Neural progenitor cell (in vitro differentiated cells): ENCODE measurements at regions not wholly inside any gene's neighbourhood (a gene's known extent, or its start where the extent isn't known, plus 50 kb on each side); places are given as distances from the start of the nearest gene placed in this dataset.

Experiments used
- DNase-seq: peaks from one replicate; pipeline ENCODE4 v3.0.0-alpha.2; 2016; ENCODE audit warnings: low spot score
- H2AFZ ChIP-seq: fragments of 200-600 bp; sonication (generic); replicated peaks from 2 replicates; pipeline ENCODE4 v1.6.1; 2016; ENCODE audit warnings: antibody characterized with exemption
- H3F3A ChIP-seq: fragments of 200-600 bp; sonication (generic); 2 replicates; pipeline ENCODE4 v1.6.1; 2016; ENCODE audit warnings: antibody characterized with exemption, low read depth
- H3K27ac ChIP-seq: fragments of 200-600 bp; sonication (generic); 2 replicates; pipeline ENCODE4 v1.5.1; 2016; ENCODE audit warnings: mild to moderate bottlenecking
- H3K27me3 ChIP-seq: fragments of 200-600 bp; sonication (generic); 2 replicates; pipeline ENCODE4 v1.6.1; 2016; ENCODE audit warnings: mild to moderate bottlenecking, moderate library complexity
- H3K36me3 ChIP-seq: fragments of 200-600 bp; sonication (generic); 2 replicates; pipeline ENCODE4 v1.5.1; 2016
- H3K4me1 ChIP-seq: fragments of 200-600 bp; sonication (generic); 2 replicates; pipeline ENCODE4 v1.6.1; 2016; ENCODE audit warnings: mixed run types
- H3K4me2 ChIP-seq: fragments of 200-600 bp; sonication (generic); 2 replicates; pipeline ENCODE4 v1.6.1; 2016
- H3K4me3 ChIP-seq: fragments of 200-600 bp; sonication (generic); 2 replicates; pipeline ENCODE4 v1.5.1; 2016
- H3K79me2 ChIP-seq: fragments of 200-600 bp; sonication (generic); 2 replicates; pipeline ENCODE4 v1.6.1; 2016; ENCODE audit warnings: low read depth
- H3K9ac ChIP-seq: fragments of 200-600 bp; sonication (generic); 2 replicates; pipeline ENCODE4 v1.6.1; 2016
- H3K9me3 ChIP-seq: fragments of 200-600 bp; sonication (generic); 2 replicates; pipeline ENCODE4 v1.5.1; 2016; ENCODE audit warnings: low read depth
- H4K20me1 ChIP-seq: fragments of 200-600 bp; sonication (generic); 2 replicates; pipeline ENCODE4 v1.6.1; 2016; ENCODE audit warnings: low read depth
- H3K27ac Mint-ChIP-seq: 3 replicates; pipeline ENCODE4 v1.8.0; 2021; ENCODE audit warnings: mixed read lengths
- H3K27me3 Mint-ChIP-seq: 2 replicates; pipeline ENCODE4 v1.8.0; 2022; ENCODE audit warnings: low read depth, mild to moderate bottlenecking, inconsistent platforms, moderate library complexity, mixed read lengths; ENCODE audit not compliant: insufficient read depth
- H3K36me3 Mint-ChIP-seq: 3 replicates; pipeline ENCODE4 v1.8.0; 2021; ENCODE audit warnings: mixed read lengths
- H3K4me1 Mint-ChIP-seq: 3 replicates; pipeline ENCODE4 v1.8.0; 2021; ENCODE audit warnings: mixed read lengths
- H3K4me3 Mint-ChIP-seq: 3 replicates; pipeline ENCODE4 v1.8.0; 2021; ENCODE audit warnings: mild to moderate bottlenecking, moderate library complexity, mixed read lengths
- H3K9me3 Mint-ChIP-seq: 3 replicates; pipeline ENCODE4 v1.8.0; 2020; ENCODE audit warnings: mixed read lengths
- EZH2 ChIP-seq: fragments of 200-600 bp; sonication (generic); IDR thresholded peaks from 2 replicates; pipeline ENCODE4 v1.6.1; 2017; ENCODE audit warnings: antibody characterized with exemption, mild to moderate bottlenecking, moderate library complexity
- EZH2phosphoT487 ChIP-seq: fragments of 200-600 bp; sonication (generic); IDR thresholded peaks from 2 replicates; pipeline ENCODE4 v1.6.1; 2017; ENCODE audit warnings: antibody characterized with exemption
- TF ChIP-seq, protein P1 (sequence below): fragments of 200-600 bp; sonication (generic); IDR thresholded peaks from 2 replicates; pipeline ENCODE4 v1.5.1; 2017; ENCODE audit warnings: antibody characterized with exemption, mild to moderate bottlenecking

DNA sequence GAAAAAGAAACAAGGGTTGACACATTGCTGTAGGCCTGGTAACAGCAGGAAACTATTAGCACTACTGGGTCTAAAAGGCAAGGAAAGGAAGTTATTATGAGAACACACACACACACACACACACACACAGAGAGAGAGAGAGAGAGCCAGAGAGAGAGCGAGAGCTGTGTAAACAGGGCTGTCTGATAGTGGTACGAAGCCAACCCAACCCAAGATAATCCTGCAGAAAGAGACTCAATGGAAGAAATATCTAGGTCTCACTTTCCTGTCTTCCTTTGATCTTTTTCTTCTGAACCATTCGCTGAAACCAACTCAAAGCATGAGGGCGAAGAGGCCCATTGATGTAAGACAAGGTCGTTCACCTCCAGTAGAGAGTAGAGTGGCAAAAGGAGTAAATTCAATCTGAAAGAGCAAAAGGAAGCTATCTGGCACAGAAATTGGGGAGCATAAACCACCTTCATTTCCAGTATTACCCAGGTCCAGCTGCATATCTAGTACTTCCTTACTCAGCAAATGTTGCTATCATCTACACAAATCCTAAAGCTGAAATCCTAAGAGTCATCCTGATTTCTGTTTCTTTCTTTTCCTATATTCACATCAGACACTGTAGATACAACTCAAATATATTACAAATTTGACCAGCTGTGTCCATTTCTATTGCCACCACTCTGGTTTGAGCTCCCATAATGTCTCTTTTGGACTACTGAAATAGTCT lies 110.2 kb downstream of the TMEM26 start:
- no peak overlapping the region for H3K4me2 ChIP-seq
- H3K9me3 ChIP-seq: no peaks in the 10 kb centered on the region
- no peaks in the 10 kb centered on the region for H3F3A ChIP-seq
- H3K9ac ChIP-seq: no peak overlapping the region
- H3K27me3 ChIP-seq: no peaks in the 10 kb centered on the region
- H3K79me2 ChIP-seq: no peaks in the 10 kb centered on the region
- no peak overlapping the region for H2AFZ ChIP-seq
- H3K9me3 Mint-ChIP-seq: no peaks in the 10 kb centered on the region
- H3K36me3 ChIP-seq: no peaks in the 10 kb centered on the region
- no peak for DNase-seq
- no peak overlapping the region for H3K27ac ChIP-seq
- peaks cover 3% of the 10 kb centered on the region for H3K4me1 Mint-ChIP-seq
- H3K4me3 ChIP-seq: no peak overlapping the region
- TF ChIP-seq, protein P1, sequence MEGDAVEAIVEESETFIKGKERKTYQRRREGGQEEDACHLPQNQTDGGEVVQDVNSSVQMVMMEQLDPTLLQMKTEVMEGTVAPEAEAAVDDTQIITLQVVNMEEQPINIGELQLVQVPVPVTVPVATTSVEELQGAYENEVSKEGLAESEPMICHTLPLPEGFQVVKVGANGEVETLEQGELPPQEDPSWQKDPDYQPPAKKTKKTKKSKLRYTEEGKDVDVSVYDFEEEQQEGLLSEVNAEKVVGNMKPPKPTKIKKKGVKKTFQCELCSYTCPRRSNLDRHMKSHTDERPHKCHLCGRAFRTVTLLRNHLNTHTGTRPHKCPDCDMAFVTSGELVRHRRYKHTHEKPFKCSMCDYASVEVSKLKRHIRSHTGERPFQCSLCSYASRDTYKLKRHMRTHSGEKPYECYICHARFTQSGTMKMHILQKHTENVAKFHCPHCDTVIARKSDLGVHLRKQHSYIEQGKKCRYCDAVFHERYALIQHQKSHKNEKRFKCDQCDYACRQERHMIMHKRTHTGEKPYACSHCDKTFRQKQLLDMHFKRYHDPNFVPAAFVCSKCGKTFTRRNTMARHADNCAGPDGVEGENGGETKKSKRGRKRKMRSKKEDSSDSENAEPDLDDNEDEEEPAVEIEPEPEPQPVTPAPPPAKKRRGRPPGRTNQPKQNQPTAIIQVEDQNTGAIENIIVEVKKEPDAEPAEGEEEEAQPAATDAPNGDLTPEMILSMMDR: no peak
- no peak for TF ChIP-seq EZH2
- TF ChIP-seq EZH2phosphoT487: no peak
- no peak overlapping the region for H3K27ac Mint-ChIP-seq
- peaks cover 2% of the 10 kb centered on the region for H3K27me3 Mint-ChIP-seq
- no peaks in the 10 kb centered on the region for H4K20me1 ChIP-seq
- H3K4me3 Mint-ChIP-seq: no peak overlapping the region
- H3K4me1 ChIP-seq: no peaks in the 10 kb centered on the region
- no peaks in the 10 kb centered on the region for H3K36me3 Mint-ChIP-seq

DNA sequence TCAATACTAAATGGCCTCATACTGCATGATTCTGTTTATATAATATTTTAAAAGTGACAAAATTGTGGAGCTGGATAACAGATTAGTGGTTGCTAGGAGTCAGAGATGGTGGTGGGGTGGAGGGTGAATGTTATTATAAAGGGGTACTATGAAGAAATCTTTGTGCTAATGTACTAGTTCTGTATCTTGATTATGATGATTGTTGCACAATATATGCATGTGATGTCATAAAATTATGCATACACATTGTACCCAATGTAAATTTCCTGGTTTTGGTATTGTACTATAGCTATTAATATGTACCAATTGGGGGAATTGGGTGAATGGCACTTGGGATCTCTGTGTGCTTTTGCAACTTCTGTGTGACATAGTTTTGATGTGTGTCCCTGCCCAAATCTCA lies 112.2 kb downstream of the TMEM26 start:
- no peak overlapping the region for H3K4me2 ChIP-seq
- H3K27me3 ChIP-seq: no peaks in the 10 kb centered on the region
- no peaks in the 10 kb centered on the region for H3K4me1 ChIP-seq
- no peak overlapping the region for H2AFZ ChIP-seq
- H3K79me2 ChIP-seq: no peaks in the 10 kb centered on the region
- no peaks in the 10 kb centered on the region for H3K36me3 ChIP-seq
- no peaks in the 10 kb centered on the region for H3K9me3 ChIP-seq
- TF ChIP-seq EZH2phosphoT487 (no peak), EZH2 (no peak)
- TF ChIP-seq, protein P1: no peak
- H3K9ac ChIP-seq: no peak overlapping the region
- Mint-ChIP-seq H3K27ac (no peak overlapping the region), H3K27me3 (no peaks in the 10 kb centered on the region), H3K4me1 (peaks cover 3% of the 10 kb centered on the region), H3K4me3 (no peak overlapping the region), H3K9me3 (no peaks in the 10 kb centered on the region), H3K36me3 (no peaks in the 10 kb centered on the region)
- no peaks in the 10 kb centered on the region for H4K20me1 ChIP-seq
- H3F3A ChIP-seq: no peaks in the 10 kb centered on the region
- no peak overlapping the region for H3K27ac ChIP-seq
- DNase-seq: no peak
- H3K4me3 ChIP-seq: no peak overlapping the region

DNA sequence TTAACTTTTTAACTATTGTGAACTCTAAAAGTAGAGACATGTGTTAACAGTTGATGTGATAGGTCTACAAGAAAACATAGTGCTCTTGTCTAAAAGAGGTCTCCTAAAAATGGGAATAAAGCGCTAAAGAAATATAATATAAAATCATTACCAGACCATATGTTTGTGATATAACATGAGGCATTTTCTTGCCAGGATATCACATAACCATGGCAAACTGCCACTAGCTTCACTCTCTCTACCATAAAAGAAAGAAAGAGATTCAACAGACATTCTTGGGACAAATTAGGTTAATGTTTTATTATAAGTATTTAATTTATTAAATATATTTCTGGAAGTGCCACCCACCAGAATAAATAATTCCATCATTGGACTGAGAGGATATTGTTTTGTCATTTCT lies 115.0 kb downstream of the TMEM26 start:
- Mint-ChIP-seq H3K36me3 (no peaks in the 10 kb centered on the region), H3K9me3 (no peaks in the 10 kb centered on the region), H3K4me3 (no peak overlapping the region), H3K27ac (no peak overlapping the region), H3K27me3 (no peaks in the 10 kb centered on the region), H3K4me1 (peaks cover 3% of the 10 kb centered on the region)
- H3K27me3 ChIP-seq: no peaks in the 10 kb centered on the region
- H3K9ac ChIP-seq: no peak overlapping the region
- H3K4me1 ChIP-seq: no peaks in the 10 kb centered on the region
- H3F3A ChIP-seq: no peaks in the 10 kb centered on the region
- no peak overlapping the region for H3K27ac ChIP-seq
- no peak overlapping the region for H3K4me3 ChIP-seq
- H4K20me1 ChIP-seq: no peaks in the 10 kb centered on the region
- DNase-seq: no peak
- H3K79me2 ChIP-seq: no peaks in the 10 kb centered on the region
- no peaks in the 10 kb centered on the region for H3K9me3 ChIP-seq
- no peak for TF ChIP-seq EZH2phosphoT487
- no peaks in the 10 kb centered on the region for H3K36me3 ChIP-seq
- H2AFZ ChIP-seq: no peak overlapping the region
- H3K4me2 ChIP-seq: no peak overlapping the region

DNA sequence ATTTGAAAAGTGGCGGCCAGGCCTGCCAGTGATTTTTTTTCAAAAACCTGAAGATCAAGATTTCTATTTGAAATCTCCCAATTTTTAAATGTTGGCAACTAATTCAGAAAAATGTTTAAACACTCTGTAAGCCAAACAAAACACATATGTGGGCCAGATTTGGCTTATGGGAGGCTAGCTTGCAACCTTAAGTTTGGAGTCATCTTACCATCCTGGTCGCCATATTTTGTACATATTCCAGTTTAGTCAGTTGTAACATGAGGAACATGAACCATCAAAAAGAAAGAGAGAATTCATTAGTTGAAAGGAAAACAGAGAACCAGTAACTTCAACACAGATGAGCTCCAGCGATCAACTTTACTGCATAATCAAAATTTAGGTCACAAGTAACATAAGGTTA lies 115.4 kb downstream of the TMEM26 start:
- no peak overlapping the region for H3K9ac ChIP-seq
- H3K9me3 Mint-ChIP-seq: no peaks in the 10 kb centered on the region
- H3K36me3 ChIP-seq: no peaks in the 10 kb centered on the region
- H3K27ac ChIP-seq: no peak overlapping the region
- H3K4me3 Mint-ChIP-seq: no peak overlapping the region
- H3K27ac Mint-ChIP-seq: no peak overlapping the region
- H3K4me1 Mint-ChIP-seq: peaks cover 3% of the 10 kb centered on the region
- no peaks in the 10 kb centered on the region for H3K4me1 ChIP-seq
- H3K4me3 ChIP-seq: no peak overlapping the region
- no peaks in the 10 kb centered on the region for H3F3A ChIP-seq
- H4K20me1 ChIP-seq: no peaks in the 10 kb centered on the region
- TF ChIP-seq, protein P1: no peak
- TF ChIP-seq EZH2phosphoT487 (no peak), EZH2 (no peak)
- DNase-seq: no peak
- H3K27me3 Mint-ChIP-seq: no peaks in the 10 kb centered on the region
- H3K27me3 ChIP-seq: no peaks in the 10 kb centered on the region
- H3K9me3 ChIP-seq: no peaks in the 10 kb centered on the region
- H3K4me2 ChIP-seq: no peak overlapping the region
- no peaks in the 10 kb centered on the region for H3K36me3 Mint-ChIP-seq
- no peaks in the 10 kb centered on the region for H3K79me2 ChIP-seq
- H2AFZ ChIP-seq: no peak overlapping the region
